Right cardiac atrium (tissue), 5 donors: ENCODE measurements at regions not wholly inside any gene's neighbourhood (a gene's known extent, or its start where the extent isn't known, plus 50 kb on each side); places are given as distances from the start of the nearest gene placed in this dataset.
"Not testable (repeated sequence)": the region's sequence is repeated elsewhere in the genome, so short reads cannot be mapped to it uniquely, and the experiment has no call there.

Experiments used
- ATAC-seq, 2 donors: fragments of 200-7000 bp; cut with Tn5 transposase; one replicate each; pipeline versions ENCODE4 v1.8.0 to v1.9.1; 2020; ENCODE audit warnings: moderate library complexity in 2 of 2, mild to moderate bottlenecking in 1 of 2
- DNase-seq, 3 donors: peaks; one replicate each; pipeline ENCODE4 v3.0.0-alpha.2; 2020
- H3K27ac ChIP-seq: one replicate; pipeline ENCODE4 v1.5.1; 2013; ENCODE audit warnings: mild to moderate bottlenecking, low read length, control low read depth, moderate library complexity
- H3K27me3 ChIP-seq: one replicate; pipeline ENCODE4 v1.6.1; 2013; ENCODE audit not compliant: control insufficient read depth, insufficient read depth
- H3K4me1 ChIP-seq: one replicate; pipeline ENCODE4 v1.6.1; 2013; ENCODE audit warnings: low read length; ENCODE audit not compliant: control insufficient read depth, insufficient read depth
- H3K4me3 ChIP-seq: one replicate; pipeline ENCODE4 v1.5.1; 2013; ENCODE audit warnings: low read length, control low read depth
- H3K9me3 ChIP-seq: one replicate; pipeline ENCODE4 v1.6.1; 2013; ENCODE audit warnings: low read length; ENCODE audit not compliant: control insufficient read depth
- WGBS: extraction: QIAGEN DNeasy Blood & Tissue Kit; methylation state at CpG from one replicate; pipeline ENCODE4 v1.1.7; 2013; 5-methylcytosine and 5-hydroxymethylcytosine counted together
- intact Hi-C, 4 donors: fragments of 100-400 bp; cut with DNase I; formaldehyde crosslinking; loops; one replicate each; pipeline versions ENCODE4 v1.11.0 to v1.14.0; 2022 to 2023
- donor health status: healthy with polysubstance abuse.
- donor health status: DM: no; HTN: yes; CAD: no.
- donor health status: DM: no; HTN: no; CAD: no.
- donor health status: DM: no; HTN: yes; CAD: no; lungs with severe emphysema.
- donor health status: DM: yes; HTN: yes; CAD: no.

GRCh38 chr10:2315045-2315485, 577.7 kb upstream of the ADARB2 start:
- H3K4me3 ChIP-seq, H3K27me3 ChIP-seq, DNase-seq, ATAC-seq, H3K27ac ChIP-seq, intact Hi-C loops, H3K9me3 ChIP-seq, H3K4me1 ChIP-seq: not testable (repeated sequence)
- 88% methylated on average over 32 of the region's 32 CpGs for WGBS

DNA sequence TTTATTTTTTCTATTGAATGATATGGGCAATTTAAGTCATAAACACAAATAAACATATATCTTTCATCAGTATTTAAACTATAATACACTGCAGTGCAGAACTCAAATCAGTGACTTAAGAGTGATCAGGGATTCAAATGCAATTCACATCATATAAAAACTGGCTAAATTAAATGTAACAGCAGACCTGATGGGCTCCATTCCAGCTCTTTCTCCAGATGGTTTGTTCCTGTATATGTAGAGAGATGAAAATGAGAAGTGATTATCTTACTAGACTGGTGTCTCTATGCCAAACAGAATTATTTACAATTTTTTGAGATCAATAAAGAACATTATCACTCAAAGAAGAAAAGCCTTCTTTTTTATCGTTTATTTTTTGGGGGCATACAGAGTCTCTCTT, 568.8 kb upstream of the ADARB2 start:
- H3K9me3 ChIP-seq, result no peaks in the 10 kb centered on the region
- no peak overlapping the region for H3K4me3 ChIP-seq
- no peaks in the 10 kb centered on the region for H3K27me3 ChIP-seq
- H3K4me1 ChIP-seq, result no peaks in the 10 kb centered on the region
- H3K27ac ChIP-seq, result no peak overlapping the region
- intact Hi-C loops, result no loop called here
- ATAC-seq (no peak), DNase-seq (no peak)
- WGBS, result 91% methylated on average over 1 of the region's 1 CpG

GRCh38 chr10:2303169-2303568, 565.8 kb upstream of the ADARB2 start:
- H3K4me1 ChIP-seq, result no peaks in the 10 kb centered on the region
- H3K9me3 ChIP-seq, result no peaks in the 10 kb centered on the region
- no peaks in the 10 kb centered on the region for H3K27me3 ChIP-seq
- 75% methylated on average over 2 of the region's 2 CpGs for WGBS
- ATAC-seq, result no peak
- intact Hi-C loops, result no loop called here
- DNase-seq, result no peak
- no peak overlapping the region for H3K4me3 ChIP-seq
- H3K27ac ChIP-seq, result no peak overlapping the region

DNA sequence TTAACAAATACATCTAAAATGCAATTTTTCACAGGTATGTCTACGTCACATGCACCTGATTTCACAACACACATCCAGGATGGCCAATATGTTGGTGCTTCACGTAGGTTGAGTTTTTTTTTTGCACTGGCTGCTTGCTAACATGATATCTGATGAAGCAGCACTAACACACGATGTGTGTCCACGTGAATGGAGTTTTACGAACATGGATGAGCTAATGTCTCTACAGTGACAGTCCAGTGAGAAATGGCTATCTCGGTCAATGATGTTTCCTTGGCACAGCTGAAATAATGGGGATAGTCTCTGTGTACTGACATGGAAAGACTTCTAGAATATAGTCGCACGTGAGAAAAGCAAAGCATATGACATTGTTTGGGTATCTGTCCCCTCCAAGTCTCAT, 563.9 kb upstream of the ADARB2 start:
- WGBS, result 83% methylated on average over 8 of the region's 8 CpGs
- ATAC-seq, result no peak
- Histone ChIP-seq H3K27ac (no peak overlapping the region), H3K9me3 (no peaks in the 10 kb centered on the region), H3K4me1 (no peaks in the 10 kb centered on the region), H3K27me3 (no peaks in the 10 kb centered on the region), H3K4me3 (no peak overlapping the region)
- no peak for DNase-seq
- intact Hi-C loops, result no loop called here

GRCh38 chr10:2300231-2300630, 562.9 kb upstream of the ADARB2 start:
- WGBS, result 73% methylated on average over 3 of the region's 3 CpGs
- H3K4me1 ChIP-seq, result no peaks in the 10 kb centered on the region

GRCh38 chr10:2296179-2296891, 559.0 kb upstream of the ADARB2 start:
- Histone ChIP-seq H3K27ac (no peak overlapping the region), H3K27me3 (no peaks in the 10 kb centered on the region), H3K9me3 (no peaks in the 10 kb centered on the region), H3K4me1 (no peaks in the 10 kb centered on the region), H3K4me3 (no peak overlapping the region)
- no peak for DNase-seq
- intact Hi-C loops, result no loop called here
- 88% methylated on average over 6 of the region's 6 CpGs for WGBS
- no peak for ATAC-seq

More at GRCh38 chr10:2300231-2300630, 562.9 kb upstream of the ADARB2 start:
- ATAC-seq, result no peak
- no peaks in the 10 kb centered on the region for H3K9me3 ChIP-seq
- no peak overlapping the region for H3K4me3 ChIP-seq
- intact Hi-C loops, result no loop called here
- no peak overlapping the region for H3K27ac ChIP-seq
- H3K27me3 ChIP-seq, result no peaks in the 10 kb centered on the region
- no peak for DNase-seq

- Histone ChIP-seq H3K4me3 (no peak overlapping the region), H3K27me3 (no peaks in the 10 kb centered on the region), H3K9me3 (no peaks in the 10 kb centered on the region), H3K4me1 (no peaks in the 10 kb centered on the region), H3K27ac (no peak overlapping the region)
- ATAC-seq (no peak), DNase-seq (no peak)
- WGBS, result 56% methylated on average over 8 of the region's 8 CpGs
- intact Hi-C loops, result no loop called here
Measured at GRCh38 chr10:2294739-2295138, 557.4 kb upstream of the ADARB2 start.

- intact Hi-C loops, result no loop called here
- no peak for DNase-seq
- ATAC-seq, result no peak
- 56% methylated on average over 12 of the region's 12 CpGs for WGBS
- no peaks in the 10 kb centered on the region for H3K4me1 ChIP-seq
- H3K4me3 ChIP-seq, result no peak overlapping the region
- H3K27me3 ChIP-seq, result no peaks in the 10 kb centered on the region
- no peak overlapping the region for H3K27ac ChIP-seq
- H3K9me3 ChIP-seq, result no peaks in the 10 kb centered on the region
Measured at GRCh38 chr10:2284071-2284470, 546.7 kb upstream of the ADARB2 start.

DNA sequence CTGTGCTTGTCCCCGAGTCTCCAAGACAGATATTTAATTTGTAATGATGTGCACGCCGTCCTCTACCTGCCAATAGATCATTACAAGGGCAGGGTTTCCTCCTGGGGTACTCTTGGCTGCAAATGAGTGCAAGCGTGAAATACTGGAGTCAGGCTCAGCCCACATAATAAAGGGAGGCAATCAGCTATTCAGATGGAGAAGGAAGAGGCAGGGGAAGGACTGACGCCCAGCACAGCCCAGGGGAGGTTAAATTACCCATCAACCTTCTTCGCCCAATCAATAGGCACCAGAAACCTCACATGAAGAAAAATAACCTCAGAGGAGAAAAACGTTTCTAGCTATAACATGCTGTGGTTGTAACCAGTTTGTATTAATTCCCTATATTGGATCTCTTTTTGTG, 544.9 kb upstream of the ADARB2 start:
- DNase-seq, result no peak
- intact Hi-C loops, result no loop called here
- 57% methylated on average over 7 of the region's 7 CpGs for WGBS

GRCh38 chr10:2280713-2281300, 543.5 kb upstream of the ADARB2 start:
- H3K4me1 ChIP-seq, result no peaks in the 10 kb centered on the region
- no peak for ATAC-seq
- no peak for DNase-seq
- 78% methylated on average over 5 of the region's 5 CpGs for WGBS
- intact Hi-C loops, result no loop called here
- no peaks in the 10 kb centered on the region for H3K27me3 ChIP-seq
- no peak overlapping the region for H3K4me3 ChIP-seq
- no peak overlapping the region for H3K27ac ChIP-seq
- no peaks in the 10 kb centered on the region for H3K9me3 ChIP-seq

More for the DNA sequence above, 544.9 kb upstream of the ADARB2 start:
- Histone ChIP-seq H3K9me3 (no peaks in the 10 kb centered on the region), H3K4me1 (no peaks in the 10 kb centered on the region), H3K4me3 (no peak overlapping the region), H3K27me3 (no peaks in the 10 kb centered on the region), H3K27ac (no peak overlapping the region)
- ATAC-seq, result no peak

- H3K9me3 ChIP-seq, result peaks cover 2% of the 10 kb centered on the region
- intact Hi-C loops, result no loop called here
- H3K4me3 ChIP-seq, result no peak overlapping the region
- H3K4me1 ChIP-seq, result no peaks in the 10 kb centered on the region
- WGBS, result 54% methylated on average over 4 of the region's 4 CpGs
- DNase-seq (no peak), ATAC-seq (no peak)
- no peak overlapping the region for H3K27ac ChIP-seq
- H3K27me3 ChIP-seq, result no peaks in the 10 kb centered on the region
Measured at GRCh38 chr10:2279711-2280110, 542.4 kb upstream of the ADARB2 start.
